Mammary epithelial cell (primary cell): ENCODE measurements at regions not wholly inside any gene's neighbourhood (a gene's known extent, or its start where the extent isn't known, plus 50 kb on each side); places are given as distances from the start of the nearest gene placed in this dataset.

ENCODE experiments used
- EZH2 ChIP-seq: IDR thresholded peaks from 2 replicates; pipeline ENCODE4 v1.6.1; 2012; ENCODE audit warnings: low read length, inconsistent platforms, borderline replicate concordance
- TF ChIP-seq, protein P1 (sequence below), 2 donors: IDR thresholded peaks in 1 of 2; conservative IDR thresholded peaks in 1 of 2; 2 replicates each; pipeline ENCODE4 v1.5.1; 2011 to 2012; ENCODE audit warnings: inconsistent platforms in 2 of 2, low read length in 2 of 2, mild to moderate bottlenecking in 2 of 2, control low read depth in 1 of 2, low read depth in 1 of 2; ENCODE audit not compliant: insufficient read depth in 1 of 2; ENCODE audit errors: extremely low read depth in 1 of 2

- TF ChIP-seq, protein P1, sequence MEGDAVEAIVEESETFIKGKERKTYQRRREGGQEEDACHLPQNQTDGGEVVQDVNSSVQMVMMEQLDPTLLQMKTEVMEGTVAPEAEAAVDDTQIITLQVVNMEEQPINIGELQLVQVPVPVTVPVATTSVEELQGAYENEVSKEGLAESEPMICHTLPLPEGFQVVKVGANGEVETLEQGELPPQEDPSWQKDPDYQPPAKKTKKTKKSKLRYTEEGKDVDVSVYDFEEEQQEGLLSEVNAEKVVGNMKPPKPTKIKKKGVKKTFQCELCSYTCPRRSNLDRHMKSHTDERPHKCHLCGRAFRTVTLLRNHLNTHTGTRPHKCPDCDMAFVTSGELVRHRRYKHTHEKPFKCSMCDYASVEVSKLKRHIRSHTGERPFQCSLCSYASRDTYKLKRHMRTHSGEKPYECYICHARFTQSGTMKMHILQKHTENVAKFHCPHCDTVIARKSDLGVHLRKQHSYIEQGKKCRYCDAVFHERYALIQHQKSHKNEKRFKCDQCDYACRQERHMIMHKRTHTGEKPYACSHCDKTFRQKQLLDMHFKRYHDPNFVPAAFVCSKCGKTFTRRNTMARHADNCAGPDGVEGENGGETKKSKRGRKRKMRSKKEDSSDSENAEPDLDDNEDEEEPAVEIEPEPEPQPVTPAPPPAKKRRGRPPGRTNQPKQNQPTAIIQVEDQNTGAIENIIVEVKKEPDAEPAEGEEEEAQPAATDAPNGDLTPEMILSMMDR (conservative IDR thresholded peaks at IDR 0.05 in 1 of 2, IDR thresholded peaks at IDR 0.05 in 1 of 2; ENCODE audit: extremely low read depth in 1 of 2, insufficient read depth in 1 of 2, low read depth in 1 of 2, low read length in 2 of 2) = no peak
- TF ChIP-seq EZH2 = no peak
Observed at GRCh38 chr2:42942214-42942989, 150.0 kb upstream of the HAAO start.
